Stimulated activated CD8-positive, alpha-beta memory T cell treated with anti-CD3 and anti-CD28 coated beads, Interleukin-15, amount 100 ng/mL, for 4 hours (primary cell): ENCODE measurements at regions not wholly inside any gene's neighbourhood (a gene's known extent, or its start where the extent isn't known, plus 50 kb on each side); places are given as distances from the start of the nearest gene placed in this dataset.

Source experiments
- DNase-seq, 2 donors: peaks; one replicate each; pipeline ENCODE4 v3.0.0-alpha.2; 2020; ENCODE audit warnings: low read depth in 2 of 2

DNA sequence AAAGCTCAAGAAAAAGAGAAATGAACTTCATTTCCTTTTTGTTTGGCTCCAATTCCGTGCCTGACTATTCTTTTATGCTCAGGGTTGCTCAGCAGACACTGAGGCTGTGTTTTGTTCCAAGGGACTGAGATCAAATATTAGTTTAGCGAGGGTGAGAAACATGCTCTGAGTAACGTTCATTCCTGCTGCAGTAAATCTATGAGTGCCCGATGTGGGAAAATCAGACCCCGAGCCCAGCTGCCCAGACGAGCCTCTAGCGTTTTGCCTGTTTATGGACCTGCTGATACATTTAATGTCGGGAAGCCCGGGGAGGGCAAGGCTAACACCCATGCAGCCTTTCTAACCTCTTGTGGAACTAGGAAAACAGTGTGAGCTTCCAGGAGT, 119.2 kb downstream of the VAPA start:
- no peak for DNase-seq

DNA sequence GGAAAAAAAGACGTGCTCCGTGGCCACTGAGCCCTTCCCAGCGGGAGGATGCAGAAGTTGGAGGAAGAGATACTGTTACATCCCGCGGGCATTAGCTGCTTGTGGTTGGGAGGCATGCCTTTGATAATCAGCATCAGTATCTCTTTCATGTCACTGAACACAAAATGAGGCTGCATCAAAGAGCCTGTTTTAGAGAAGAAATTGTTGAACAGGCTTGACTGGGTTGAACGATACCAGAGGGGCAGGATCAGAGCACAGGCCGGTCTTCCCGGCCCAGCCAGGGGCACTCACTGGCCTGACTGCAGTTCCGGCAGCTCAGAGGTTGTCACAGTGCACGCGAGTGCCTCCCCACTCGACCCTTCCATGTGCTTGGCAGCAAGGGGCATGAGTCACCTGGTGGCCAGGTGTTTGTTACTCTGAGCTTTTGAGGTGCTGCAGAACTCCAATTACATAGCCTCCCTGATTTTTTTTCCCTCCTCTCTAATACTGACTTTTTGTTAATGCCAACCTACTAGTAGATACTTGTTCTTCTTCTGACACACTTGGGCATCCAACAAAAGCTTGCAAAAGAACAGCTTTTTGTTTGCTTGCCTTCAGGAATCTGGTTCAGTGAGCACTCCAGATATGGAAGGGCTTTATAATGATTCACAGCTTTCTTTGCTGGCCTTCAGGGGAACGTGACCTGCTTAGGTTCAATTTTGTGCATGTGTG, 121.6 kb downstream of the VAPA start:
- DNase-seq, result no peak

DNA sequence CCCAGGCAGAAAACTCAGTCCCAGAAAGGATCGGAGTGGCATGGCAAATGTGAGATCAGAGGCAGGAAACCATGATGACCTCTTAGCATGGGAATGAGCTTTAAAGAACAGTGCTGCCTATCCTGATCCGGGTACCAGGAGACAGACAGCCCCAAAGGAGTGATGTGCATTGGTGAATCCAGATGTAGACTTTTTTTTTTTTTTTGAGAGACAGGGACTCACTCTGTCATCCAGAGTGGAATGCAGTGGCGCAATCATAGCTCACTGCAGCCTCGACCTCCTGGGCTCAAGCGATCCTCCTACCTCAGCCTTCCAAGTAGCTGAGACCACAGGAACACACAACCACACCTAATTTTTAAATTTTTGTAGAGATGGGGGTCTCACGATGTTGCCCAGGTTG, 122.7 kb downstream of the VAPA start:
- DNase-seq, result no peak

DNA sequence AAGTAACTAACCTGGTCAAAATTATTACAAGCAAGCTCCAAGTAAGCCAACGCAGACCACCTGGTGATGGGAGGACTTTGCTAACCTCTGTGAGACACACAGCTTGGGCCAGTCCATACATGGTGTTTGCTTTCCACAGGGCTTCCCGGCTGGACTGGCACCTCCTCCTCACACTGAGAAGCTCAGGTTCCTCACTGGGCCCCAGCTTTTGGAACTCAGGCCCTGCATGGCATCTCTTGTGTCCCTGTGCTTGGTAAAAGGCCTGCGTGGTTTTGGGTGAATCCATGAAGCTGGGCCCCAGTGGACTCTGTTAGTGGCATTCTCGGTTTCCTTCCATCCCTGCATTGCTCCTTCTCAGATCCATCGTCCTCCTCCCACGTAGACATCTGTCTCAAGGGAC, 123.4 kb downstream of the VAPA start:
- no peak for DNase-seq

DNA sequence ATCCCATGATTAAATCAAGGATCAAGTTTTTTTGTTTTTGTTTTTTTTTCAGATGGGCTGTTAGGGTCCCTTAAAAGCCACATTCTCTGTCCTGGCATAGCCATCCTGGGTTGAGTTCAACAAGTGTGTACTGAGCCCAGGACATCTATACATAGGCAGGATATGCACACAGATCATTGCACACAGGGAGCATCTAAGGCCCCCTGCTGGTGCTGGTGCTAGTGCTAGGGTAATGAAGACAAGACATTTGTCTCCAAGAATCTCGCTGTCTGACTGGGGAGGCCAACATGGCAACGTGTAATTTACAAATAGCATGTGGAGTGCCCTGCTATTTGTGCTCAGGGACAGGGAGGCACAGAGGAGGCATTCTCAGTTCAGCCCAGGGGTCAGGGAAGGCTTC, 124.5 kb downstream of the VAPA start:
- no peak for DNase-seq

DNA sequence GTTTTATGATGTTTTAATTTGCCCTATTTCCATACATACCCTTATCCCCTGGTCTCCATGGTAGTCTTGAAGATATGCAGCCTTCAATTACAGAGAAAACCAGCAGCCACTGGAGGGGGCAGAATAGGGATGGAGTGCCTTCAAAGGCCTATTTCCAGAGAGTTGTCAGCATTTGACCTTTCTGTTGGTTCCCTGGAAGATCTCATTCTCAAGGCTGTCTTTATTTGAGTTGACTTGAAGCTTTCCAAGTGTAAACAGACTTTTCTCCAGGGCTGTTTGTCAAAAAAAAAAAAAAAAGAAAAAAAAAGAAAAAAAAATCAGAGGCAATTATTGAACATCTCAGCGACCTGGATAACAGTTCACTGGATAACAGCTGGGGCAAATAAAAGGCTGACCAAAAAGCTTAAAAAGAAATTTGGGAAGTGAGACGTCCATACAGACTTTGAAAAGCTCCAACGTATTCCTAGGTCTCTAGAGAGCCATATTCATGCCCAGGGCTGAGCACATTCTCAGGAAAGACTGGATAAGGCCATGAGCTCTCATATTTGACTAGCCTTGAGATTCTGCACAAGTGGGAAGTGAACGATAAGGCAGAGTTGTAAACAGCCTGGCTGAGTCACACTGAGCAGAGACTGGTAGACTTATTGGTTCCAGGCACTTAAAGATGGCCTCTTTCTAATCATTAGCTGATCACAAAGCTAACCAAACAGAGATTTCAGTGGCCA, 126.6 kb downstream of the VAPA start:
- DNase-seq, result no peak

DNA sequence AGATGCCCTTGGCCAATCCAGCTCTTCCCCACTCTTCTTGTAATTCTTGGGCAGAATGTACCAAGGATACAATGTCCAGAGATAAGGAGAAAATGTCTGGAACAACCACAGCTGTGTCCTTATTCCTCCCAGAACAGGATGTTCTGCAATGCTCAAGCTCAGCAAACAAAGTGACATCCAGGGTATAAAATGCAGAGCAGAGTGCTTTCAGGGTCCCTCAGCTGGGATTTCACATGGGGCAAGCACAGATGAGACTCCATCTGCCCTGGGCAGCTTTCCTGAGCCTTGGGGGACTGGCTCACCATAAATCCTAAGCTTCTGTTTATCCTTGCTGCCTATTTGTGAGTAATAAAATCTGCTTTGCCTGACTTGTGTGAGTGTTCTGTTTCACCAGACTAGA, 127.4 kb downstream of the VAPA start:
- DNase-seq, result no peak

DNA sequence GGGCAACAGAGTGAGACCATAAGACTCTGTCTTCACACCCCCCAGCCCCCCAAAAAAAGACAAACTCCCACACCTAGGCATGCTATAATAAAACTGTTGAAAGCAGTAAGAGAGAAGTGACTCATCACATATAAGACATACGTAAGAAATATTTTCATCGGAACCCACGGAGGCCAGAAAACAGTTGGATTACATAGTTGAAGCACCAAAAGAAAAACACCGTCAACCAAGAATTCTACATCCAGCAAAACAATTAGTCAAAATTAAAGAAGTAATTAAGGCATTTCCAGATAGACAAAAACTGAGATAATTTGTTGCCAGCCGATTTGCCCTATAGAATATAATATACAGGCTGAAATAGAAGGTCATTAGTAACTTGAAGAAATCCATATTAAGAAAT, 128.7 kb downstream of the VAPA start:
- no peak for DNase-seq

DNA sequence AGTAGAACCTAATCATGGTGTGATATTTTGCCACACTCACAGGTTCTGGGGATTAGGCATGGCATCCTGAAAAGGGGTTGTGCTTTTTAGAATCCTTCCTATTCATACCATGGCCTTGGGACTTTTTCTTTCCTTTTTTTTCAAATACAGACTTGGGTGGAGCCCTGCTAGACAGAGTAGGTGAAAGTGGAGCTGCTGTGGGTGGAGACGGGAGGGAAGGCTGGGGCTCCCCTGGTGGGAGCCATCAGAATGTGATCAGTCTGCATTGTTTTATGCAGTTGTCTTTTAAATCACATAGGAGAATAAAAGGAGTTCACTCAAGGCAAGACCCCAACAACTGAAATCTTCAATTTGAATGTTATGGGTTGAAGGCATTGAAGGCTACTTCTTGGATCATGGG, 130.2 kb downstream of the VAPA start:
- no peak for DNase-seq

DNA sequence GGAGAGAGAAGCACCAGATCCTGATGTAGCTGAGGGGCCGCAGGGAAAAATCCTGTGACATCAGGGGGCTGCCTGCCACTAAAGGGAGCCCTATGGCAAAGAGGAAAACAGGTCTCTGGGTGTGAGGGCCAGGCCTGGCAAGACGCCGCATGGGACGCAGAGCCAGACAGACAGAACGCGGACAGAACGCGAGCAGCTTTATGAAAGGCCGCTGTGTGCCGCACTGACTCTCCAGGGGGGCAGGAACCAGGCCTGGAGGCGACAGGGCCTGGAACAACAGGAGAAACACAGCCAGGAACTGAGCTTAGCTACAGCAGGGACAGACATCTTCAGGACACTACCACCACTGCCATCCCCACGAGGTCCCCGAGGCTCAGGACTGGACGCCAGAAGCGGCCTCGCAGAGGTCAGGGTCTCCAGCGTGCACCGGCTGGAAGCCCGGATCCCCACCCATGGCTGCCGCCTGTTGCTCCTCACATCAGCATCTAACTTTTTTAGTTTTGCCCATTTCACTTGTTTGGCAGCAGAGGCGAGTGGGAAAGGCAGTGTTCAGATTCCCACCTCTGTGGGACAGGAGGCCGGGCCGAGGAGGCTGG, 131.6 kb downstream of the VAPA start:
- DNase-seq, result no peak

DNA sequence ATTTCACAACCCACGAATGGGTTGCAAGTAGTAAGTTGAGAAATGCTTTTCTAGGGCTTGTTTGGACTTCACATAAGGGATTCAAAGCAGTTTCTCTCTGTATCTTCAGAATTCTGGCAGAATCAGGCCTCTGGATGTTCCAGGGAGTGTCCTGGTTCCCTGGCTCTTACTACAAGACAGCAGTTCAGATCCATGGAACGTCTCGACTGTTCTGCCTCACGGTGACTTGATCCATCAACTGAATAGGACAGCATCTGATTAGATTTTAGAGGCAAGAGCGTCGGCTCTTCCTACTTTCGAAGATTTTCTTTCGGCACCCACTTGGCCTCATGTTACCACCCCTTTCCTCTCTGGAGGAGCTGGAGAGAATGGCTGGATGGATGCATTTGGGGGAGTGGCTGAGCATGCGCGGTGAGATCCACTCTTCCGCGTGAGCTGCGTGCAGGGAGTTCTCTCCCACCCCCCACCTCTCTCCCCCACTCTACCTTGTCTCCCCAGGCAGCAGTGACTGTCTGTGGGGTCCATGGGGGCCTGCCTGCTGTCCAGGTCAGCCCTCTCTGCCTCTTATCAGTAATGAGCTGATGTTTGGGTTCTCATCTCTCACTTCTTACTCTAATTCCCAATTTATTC, 132.5 kb downstream of the VAPA start:
- no peak for DNase-seq

DNA sequence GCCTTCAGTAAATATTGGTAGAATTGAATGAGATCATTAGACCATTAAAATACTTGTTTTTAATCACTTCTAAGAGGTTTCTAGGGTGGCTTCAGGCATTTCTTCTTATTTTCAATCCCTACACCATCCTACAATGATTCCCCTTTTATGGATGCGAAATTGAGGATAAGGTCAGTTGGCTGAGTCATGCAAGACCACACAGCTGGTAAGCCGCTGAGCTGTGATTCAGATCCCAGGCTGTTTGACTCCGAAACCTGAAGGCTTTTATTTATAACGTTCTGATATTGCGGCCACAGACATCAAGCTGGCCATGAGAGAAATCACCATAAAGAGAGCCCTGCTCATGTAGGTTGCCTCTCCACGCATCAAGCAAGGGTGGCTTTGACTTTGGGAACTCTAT, 133.4 kb downstream of the VAPA start:
- no peak for DNase-seq

DNA sequence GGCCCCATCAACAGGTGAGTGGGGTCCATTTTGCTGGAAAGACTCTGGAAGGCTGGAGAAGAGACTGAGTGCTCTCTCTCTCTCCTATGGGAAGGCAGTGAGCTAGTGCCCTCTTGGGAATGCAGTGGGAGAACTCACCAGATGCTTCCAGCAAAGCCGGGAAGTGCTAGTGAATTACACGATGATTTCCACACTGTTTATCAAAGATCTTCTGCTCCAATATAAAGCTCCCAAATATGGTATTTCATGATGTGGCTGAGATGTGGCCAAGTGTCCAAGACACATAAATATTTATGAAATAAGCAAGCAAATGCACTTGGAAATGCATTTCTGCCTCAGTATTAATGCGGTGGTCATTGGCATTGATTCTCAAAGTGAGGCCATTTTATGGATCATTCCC, 135.9 kb downstream of the VAPA start:
- DNase-seq, result no peak

DNA sequence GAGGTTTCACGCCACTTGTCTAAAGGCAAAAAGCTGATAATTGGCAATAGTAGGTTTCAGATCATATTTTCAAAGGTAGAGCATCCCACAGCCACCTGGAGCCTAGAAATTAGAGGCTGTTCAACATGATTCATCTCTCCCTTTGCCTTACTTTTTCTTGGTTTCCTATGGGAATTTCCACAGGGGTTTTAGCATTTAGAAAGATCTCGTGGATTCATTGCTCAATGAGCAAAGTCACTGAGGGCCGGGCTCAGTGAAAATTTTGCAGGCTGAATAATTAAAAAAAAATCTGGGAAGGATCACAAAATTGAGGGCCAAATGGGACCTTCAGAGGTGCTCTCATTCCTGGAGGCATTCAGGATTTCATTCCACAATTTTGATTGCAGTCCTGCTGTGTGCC, 137.1 kb downstream of the VAPA start:
- DNase-seq, result no peak

DNA sequence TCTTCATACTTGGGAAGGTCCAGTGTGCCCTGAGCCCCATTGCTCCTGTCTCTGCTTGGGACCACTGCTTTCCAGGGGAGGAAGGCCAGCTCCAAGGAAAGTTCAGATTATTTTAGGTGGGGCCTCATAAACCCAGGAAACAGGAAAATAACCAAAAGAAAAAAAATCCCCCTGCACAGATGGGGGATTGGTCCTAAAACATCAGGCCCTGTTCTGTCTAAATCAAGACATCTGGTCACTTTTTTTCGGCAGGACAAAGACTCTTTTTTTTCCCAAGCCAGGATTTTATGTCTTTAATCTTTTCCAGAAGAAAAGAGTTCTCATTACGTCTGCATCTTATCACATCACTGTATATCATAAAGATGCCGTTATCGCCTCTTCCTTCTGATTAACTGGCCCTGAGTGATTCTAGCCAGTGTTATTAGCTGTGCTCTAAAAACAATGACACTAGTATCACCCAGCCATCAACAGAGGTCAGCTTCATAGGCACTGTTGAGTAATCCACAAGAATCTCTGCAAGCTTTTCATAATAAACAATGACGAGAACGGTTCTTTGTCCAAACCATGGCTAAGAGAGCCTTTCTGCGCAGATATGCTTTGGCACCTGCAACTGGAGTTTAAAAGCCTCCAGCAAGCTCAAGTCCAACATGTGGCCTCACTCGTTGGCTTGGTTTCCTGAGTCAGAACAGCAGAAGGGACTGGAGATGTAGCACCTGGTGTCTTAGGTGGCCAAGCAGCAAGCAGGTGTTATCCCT, 138.2 kb downstream of the VAPA start:
- no peak for DNase-seq

DNA sequence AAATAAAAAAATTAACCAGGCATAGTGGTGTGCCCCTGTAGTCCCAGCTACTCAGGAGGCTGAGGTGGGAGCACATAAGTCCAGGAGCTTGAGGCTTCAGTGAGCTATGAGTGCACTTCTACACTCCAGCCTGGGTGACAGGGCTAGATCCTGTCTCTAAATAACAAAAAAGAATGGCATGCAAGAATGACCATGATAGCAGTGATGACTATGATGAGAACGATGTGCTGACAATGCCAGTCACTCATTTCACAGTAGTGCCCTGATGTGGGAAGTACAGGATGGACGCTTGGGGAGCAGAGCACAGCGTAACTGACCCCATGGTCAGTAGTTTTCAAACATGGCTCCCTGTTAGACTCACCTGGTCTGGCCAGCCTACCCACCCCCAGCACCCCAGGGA, 139.1 kb downstream of the VAPA start:
- no peak for DNase-seq

DNA sequence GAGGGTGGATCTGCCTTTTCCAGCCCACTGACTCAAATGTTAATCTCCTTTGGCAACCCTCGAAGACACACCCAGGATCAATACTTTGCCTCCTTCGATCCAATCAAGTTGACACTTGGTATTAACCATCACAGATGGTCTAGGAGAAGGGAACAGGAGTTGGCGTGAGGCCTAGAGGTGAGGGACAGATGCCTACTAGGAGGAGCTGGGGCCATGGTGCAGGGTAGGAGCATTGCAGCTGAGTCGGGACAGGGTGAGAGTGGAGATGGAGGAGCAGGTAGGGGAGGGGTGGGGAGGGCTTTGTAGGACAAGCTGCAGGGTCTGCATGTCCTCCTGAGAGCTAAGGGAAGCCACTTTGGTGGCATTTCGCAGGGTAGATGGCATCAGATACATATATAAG, 140.0 kb downstream of the VAPA start:
- no peak for DNase-seq

DNA sequence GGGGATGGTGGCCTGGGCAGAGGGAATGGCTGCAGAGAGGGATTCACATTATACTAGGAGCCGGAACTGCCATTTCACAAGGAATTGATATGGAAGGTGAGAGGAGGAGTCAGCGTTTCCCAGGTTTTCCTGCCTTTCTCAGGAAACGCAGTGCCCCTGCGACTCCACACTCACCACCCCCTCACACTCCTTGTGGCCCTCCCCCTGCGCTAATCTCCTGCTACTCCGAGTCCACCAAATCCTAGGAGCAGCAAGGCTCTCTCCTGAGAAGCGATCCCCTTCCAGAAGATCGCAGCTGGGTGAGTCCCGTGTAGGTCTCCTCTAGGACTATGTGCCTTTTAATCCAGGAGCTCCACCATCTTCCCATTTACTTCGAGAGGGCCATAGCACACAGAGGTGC, 140.6 kb downstream of the VAPA start:
- DNase-seq, result no peak

DNA sequence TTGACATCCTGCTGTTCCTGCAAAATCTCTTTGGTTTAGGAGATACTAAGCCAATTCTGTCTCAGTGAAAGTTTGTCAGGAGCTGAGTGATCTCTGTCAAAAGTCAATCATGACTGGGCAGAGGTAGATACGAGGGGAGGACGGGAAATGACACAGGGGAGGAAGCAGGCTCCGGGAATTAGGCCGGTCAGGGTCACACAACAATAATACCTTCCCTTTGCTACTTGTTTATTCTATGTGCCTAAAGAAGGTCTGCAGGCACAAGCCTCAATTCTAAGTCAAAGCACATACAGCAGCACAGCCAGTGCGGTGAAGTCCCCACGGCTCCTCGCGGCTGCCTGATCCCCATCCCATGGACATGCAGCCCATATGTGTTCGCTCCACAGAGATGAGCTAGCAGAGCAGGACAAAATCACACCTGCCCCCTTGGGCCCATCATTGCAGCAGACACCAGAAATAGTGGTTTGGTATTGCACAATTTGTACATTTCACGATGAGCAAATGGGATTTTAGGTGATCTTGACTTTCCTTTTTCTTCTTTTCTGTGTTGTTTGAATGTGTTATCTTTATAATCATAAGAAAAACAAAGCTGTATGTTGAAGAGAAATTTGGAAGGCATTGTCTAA, 141.4 kb downstream of the VAPA start:
- no peak for DNase-seq

DNA sequence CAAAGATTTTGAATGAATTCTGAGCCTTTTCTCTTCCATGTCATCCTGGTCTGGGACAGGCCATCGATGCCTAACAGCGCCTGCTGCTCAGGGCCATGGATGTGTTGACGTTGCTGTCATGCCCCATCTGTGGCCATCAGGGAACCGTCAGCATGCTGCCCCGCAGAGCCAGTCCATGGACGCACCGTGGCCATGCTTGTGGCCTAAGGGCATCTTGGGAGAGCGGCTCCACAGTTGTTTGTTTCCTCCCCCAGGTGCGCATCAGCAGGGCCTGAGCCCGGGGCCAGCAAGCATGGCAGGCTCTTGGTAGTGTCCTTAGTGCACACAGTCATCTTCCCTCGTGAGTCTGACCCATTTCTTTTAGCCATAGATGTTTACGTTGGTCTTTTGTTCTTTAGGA, 142.7 kb downstream of the VAPA start:
- DNase-seq, result no peak

DNA sequence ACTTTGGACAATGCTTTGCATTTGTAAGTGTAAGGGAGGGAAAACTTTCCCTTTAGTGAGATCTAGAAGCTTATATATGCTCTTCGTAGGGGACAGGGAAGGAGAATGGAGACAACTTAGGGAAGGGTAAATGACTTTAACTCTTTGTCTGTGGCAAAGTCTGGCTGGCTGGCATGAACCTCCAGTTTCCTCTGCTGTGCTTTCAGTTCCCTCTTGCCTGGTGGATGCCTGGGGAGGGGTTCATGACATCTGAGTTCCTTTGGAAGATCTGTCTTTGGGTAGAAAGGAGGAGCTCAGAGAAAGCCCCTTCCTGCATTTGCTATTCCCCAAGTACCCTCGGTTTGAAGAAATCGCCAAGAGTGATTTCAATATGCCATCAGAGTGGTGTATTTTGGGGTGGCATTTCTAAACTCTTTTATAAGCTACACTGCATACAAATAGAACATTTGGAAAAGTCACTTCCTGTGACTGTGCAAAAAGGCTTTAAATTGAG, 143.6 kb downstream of the VAPA start:
- DNase-seq, result no peak
